ENCODE measurements at regions not wholly inside any gene's neighbourhood (a gene's known extent, or its start where the extent isn't known, plus 50 kb on each side); places are given as distances from the start of the nearest gene placed in this dataset.

DNA sequence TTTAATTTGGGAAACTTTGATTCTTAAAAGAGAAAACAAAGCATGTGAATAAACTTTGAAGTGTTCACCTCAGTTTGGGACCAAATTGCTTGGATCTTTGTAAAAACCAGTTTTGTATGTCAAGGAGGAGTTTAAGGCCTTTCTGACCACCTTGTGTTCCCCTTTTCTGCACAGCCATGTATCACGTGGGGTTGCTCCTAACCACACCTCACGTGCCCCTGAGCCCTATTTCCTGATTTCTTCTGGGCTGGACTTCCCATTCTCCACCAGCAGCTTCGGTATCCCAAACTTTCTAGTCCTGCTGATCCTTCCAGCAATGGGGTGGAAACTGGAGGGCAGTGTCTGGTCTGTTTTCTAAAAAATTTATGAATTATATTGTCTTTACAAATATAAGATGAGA, 76.4 kb upstream of the STT3B start:
- TF ChIP-seq, protein P1, sequence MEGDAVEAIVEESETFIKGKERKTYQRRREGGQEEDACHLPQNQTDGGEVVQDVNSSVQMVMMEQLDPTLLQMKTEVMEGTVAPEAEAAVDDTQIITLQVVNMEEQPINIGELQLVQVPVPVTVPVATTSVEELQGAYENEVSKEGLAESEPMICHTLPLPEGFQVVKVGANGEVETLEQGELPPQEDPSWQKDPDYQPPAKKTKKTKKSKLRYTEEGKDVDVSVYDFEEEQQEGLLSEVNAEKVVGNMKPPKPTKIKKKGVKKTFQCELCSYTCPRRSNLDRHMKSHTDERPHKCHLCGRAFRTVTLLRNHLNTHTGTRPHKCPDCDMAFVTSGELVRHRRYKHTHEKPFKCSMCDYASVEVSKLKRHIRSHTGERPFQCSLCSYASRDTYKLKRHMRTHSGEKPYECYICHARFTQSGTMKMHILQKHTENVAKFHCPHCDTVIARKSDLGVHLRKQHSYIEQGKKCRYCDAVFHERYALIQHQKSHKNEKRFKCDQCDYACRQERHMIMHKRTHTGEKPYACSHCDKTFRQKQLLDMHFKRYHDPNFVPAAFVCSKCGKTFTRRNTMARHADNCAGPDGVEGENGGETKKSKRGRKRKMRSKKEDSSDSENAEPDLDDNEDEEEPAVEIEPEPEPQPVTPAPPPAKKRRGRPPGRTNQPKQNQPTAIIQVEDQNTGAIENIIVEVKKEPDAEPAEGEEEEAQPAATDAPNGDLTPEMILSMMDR (IDR thresholded peaks at IDR 0.05; ENCODE audit: insufficient read depth, missing control alignments), result no peak
- FAIRE-seq, result no peak
- no peak for DNase-seq (ENCODE audit: insufficient read length, low spot score)

DNA sequence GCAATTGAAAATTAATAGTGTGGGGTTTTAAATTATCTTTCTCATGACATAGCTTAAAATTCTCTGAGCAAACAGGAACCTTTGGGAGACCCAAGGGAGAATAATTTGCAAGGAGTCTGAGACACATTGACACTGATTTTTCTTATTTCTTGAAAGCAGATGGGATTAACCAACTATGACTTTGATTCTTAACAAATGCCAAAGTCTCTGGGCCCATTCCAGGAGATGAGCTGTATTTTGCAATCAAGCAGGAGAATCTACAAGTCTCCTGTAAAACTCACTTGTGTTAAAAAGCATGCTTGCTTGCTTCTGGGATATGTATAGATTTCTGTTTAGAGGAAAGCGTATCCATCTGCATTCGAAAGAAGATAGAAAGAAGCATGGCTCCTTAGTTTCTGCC, 71.3 kb upstream of the STT3B start:
- no peak for DNase-seq (ENCODE audit: insufficient read length, low spot score)
- TF ChIP-seq, protein P1 (IDR thresholded peaks at IDR 0.05; ENCODE audit: insufficient read depth, missing control alignments), result no peak
- no peak for FAIRE-seq

DNA sequence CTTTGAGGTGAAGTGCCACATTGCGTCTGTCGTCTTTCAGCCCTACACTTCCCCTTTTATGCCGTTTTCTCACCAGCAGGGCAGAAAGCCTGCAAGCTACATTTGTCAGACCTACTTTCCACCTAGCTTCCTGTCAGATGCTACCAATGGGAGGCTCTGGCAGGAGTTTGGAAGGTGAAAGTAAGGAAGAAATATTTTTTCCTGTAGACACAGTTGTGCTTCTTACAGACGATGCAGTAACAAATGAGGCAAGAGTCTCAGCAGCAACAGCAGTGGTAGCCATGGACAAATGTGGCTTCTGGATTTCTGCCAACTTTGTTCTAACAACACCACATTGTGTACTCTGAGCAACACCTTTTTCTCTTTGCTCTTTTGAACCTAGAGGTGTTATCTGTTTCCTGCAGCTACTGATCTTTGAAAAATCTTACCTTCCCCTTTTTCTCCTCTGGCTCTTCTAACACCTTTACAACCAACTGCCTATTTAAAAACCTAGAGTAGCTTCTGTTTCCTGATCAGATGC, 70.6 kb upstream of the STT3B start:
- DNase-seq (ENCODE audit: insufficient read length, low spot score) (no peak), FAIRE-seq (no peak)

DNA sequence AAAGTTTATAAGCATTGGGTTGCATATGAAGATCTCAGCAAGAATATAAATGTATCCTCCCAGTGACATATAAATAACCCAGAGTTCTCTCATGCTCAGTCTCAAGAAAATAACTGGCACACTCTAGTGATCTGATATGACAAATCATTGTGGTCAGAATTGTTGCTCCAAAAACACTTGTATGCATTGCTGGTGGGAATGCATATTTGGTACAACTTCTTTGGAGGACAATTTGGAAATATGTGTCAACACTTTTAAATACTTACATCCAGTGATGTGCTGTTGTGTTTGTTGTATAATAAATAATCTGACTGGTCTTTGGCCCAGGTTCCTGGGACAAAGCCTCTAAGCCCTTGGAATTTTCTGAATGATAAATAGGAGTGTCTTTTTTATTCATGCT, 66.7 kb upstream of the STT3B start:
- DNase-seq (ENCODE audit: insufficient read length, low spot score) (no peak), FAIRE-seq (no peak)

More for the DNA sequence above, 70.6 kb upstream of the STT3B start:
- TF ChIP-seq, protein P1 (IDR thresholded peaks at IDR 0.05; ENCODE audit: insufficient read depth, missing control alignments), result no peak

DNA sequence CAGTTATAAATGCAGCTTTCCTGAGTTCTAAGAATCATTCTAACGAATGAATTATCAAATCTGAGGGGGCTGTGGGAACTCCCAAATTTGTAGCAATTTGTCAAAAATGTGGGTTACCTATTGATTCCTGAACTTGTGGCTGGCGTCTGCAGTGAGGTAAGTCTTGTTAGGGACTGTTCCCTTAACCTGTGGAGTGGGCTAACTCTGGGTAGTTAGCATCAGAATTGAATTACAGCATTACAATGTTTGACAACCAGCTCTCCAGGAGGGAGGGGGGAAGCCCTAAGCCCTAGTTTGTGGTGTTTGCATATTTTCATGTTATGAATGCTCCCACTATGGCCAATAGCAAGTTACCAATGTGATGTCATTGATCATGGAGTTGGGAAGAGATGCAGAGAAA, 65.9 kb upstream of the STT3B start:
- DNase-seq (ENCODE audit: insufficient read length, low spot score) (no peak), FAIRE-seq (no peak)
- TF ChIP-seq, protein P1 (IDR thresholded peaks at IDR 0.05; ENCODE audit: insufficient read depth, missing control alignments), result no peak

More for the DNA sequence above, 66.7 kb upstream of the STT3B start:
- TF ChIP-seq, protein P1 (IDR thresholded peaks at IDR 0.05; ENCODE audit: insufficient read depth, missing control alignments), result no peak

DNA sequence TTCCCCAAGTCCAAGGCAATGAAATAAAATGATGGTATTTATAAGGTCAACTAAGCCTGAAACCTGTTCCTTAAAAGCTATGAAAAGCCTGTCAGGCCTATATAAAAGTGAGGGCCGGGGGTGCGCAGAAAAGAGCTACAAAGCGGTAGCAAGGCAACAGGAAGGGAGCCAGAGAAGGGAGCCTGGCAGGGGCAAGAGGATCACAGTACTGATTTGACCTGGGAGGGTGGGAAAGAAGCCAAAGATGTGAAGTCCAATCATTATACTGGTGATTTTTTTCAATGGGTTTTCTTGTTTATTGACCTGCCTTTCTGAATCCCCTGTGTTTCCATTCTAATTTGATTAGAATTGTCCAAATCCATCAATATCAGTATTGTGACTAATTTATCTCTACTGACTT, 64.3 kb upstream of the STT3B start:
- FAIRE-seq (no peak), DNase-seq (ENCODE audit: insufficient read length, low spot score) (no peak)
- TF ChIP-seq, protein P1 (IDR thresholded peaks at IDR 0.05; ENCODE audit: insufficient read depth, missing control alignments), result no peak

DNA sequence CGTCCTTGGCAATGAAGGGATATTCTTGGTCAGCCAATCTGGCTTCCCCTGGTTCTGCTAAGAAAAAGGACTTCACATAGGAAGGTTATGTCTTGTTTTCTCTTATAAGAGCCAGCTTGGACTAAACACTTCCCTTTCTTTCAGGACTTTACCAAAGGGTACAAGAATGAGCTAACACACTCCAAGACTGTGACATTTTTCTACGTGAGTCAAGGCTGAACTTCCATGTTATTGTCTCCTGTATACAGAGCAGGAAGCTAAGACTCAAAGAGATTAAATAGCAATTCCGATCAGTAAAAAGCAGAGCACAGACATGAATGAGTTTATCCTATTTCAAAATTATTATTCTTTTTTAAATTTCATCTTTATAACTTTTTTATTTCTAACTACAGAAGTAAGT, 63.3 kb upstream of the STT3B start:
- TF ChIP-seq, protein P1 (IDR thresholded peaks at IDR 0.05; ENCODE audit: insufficient read depth, missing control alignments), result no peak
- FAIRE-seq (no peak), DNase-seq (ENCODE audit: insufficient read length, low spot score) (no peak)

All from D721Med (cell line).